HFF-Myc (cell line): ENCODE measurements at regions not wholly inside any gene's neighbourhood (a gene's known extent, or its start where the extent isn't known, plus 50 kb on each side); places are given as distances from the start of the nearest gene placed in this dataset.

Experiments used
- DNase-seq: peaks from one replicate; pipeline ENCODE4 v3.0.0-alpha.2; 2011; ENCODE audit warnings: low read depth; ENCODE audit errors: extremely low read depth
- H3K4me3 ChIP-seq: replicated peaks from 2 replicates; pipeline ENCODE4 v1.5.1; 2011; ENCODE audit warnings: low read depth, mild to moderate bottlenecking, control low read depth, low read length
- CTCF ChIP-seq: IDR thresholded peaks from 2 replicates; pipeline ENCODE4 v1.5.1; 2012; ENCODE audit warnings: mild to moderate bottlenecking, low read depth, low read length, control low read depth; ENCODE audit errors: missing control alignments

- no peak for TF ChIP-seq CTCF
- DNase-seq, result no peak
Measured at GRCh38 chr10:43926875-43927406, 278.3 kb upstream of the ZNF32 start.

GRCh38 chr10:43926371-43926770, 277.7 kb upstream of the ZNF32 start:
- DNase-seq, result no peak
- TF ChIP-seq CTCF, result no peak
- no peak overlapping the region for H3K4me3 ChIP-seq

More at GRCh38 chr10:43926875-43927406, 278.3 kb upstream of the ZNF32 start:
- no peak overlapping the region for H3K4me3 ChIP-seq

- H3K4me3 ChIP-seq, result no peak overlapping the region
- no peak for DNase-seq
- TF ChIP-seq CTCF, result no peak
Measured at GRCh38 chr10:43925793-43926192, 277.1 kb upstream of the ZNF32 start.

GRCh38 chr10:43923328-43923727, 274.6 kb upstream of the ZNF32 start:
- no peak for DNase-seq
- TF ChIP-seq CTCF, result no peak
- no peak overlapping the region for H3K4me3 ChIP-seq

- H3K4me3 ChIP-seq, result no peak overlapping the region
- DNase-seq, result no peak
- no peak for TF ChIP-seq CTCF
Measured at GRCh38 chr10:43922335-43923280, 273.9 kb upstream of the ZNF32 start.

- H3K4me3 ChIP-seq, result no peak overlapping the region
- TF ChIP-seq CTCF, result no peak
- no peak for DNase-seq
Measured at GRCh38 chr10:43921881-43922280, 273.2 kb upstream of the ZNF32 start.
